ENCODE measurements at regions not wholly inside any gene's neighbourhood (a gene's known extent, or its start where the extent isn't known, plus 50 kb on each side); places are given as distances from the start of the nearest gene placed in this dataset.

DNA sequence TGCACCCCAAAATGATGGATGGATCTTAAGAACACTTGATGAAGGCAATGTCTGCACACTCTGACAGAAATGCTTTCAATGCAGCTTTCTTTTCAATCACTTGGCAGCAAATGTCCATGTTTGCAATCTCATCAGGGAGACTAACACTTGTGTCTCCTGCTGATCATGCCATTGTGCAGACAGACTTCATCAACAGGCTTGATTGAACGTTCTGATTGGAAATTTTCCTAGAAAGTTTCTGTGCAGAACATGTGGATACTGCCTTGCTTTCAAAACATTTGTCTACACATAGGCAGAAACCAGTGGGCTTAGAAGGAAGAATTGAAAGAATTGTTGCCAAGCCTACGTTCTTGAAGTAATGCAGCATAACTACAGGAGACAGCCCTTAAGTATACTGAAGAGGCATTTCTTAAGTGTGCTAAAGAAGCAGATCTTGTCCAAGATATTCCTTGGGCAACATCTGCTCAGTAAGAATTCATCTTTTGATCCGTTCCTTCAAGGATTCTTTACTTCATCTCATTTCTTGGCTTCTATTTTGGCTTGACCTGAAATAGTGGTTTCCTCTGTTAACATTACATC is 120.4 kb upstream of the PLCB4 start:
- dilution Hi-C loops (cut with MboI; ENCODE audit: extremely low pct_ligation_motif_present, low sequenced_read_pairs), result no loop called here
- H2AFZ ChIP-seq (ENCODE audit: low read depth, low read length), result no peak overlapping the region
- no peak overlapping the region for H3K4me3 ChIP-seq (replicated peaks in 1 of 3; ENCODE audit: insufficient read depth in 1 of 3, low read depth in 1 of 3, low read length in 3 of 3)
- no peaks in the 10 kb centered on the region for H3K9me1 ChIP-seq (replicated peaks; ENCODE audit: control insufficient read depth, extremely low read depth, insufficient read depth, low read length)
- no peaks in the 10 kb centered on the region for H3K36me3 ChIP-seq (ENCODE audit: control insufficient read depth in 2 of 2, extremely low read depth in 1 of 2, insufficient read depth in 2 of 2, low read length in 2 of 2)
- no peaks in the 10 kb centered on the region for H4K20me1 ChIP-seq (replicated peaks; ENCODE audit: control insufficient read depth, extremely low read depth, insufficient read depth, low read length)
- no peak for DNase-seq (ENCODE audit: low read depth, low spot score)
- H3K79me2 ChIP-seq (ENCODE audit: control insufficient read depth, insufficient read depth, low read length), result no peaks in the 10 kb centered on the region
- ChIA-PET POLR2A (no interaction called here), CTCF (interaction anchor here (0.9 kb wide), 1 partner anchor 95 kb away, joined by 4 read pairs; no protein-coding TSS in a partner anchor)
- no peak overlapping the region for H3K27ac ChIP-seq (ENCODE audit: insufficient read depth, low read depth, low read length)
- BruUV-seq (replicated peaks), result no TSS peak
- TF ChIP-seq, protein P1, sequence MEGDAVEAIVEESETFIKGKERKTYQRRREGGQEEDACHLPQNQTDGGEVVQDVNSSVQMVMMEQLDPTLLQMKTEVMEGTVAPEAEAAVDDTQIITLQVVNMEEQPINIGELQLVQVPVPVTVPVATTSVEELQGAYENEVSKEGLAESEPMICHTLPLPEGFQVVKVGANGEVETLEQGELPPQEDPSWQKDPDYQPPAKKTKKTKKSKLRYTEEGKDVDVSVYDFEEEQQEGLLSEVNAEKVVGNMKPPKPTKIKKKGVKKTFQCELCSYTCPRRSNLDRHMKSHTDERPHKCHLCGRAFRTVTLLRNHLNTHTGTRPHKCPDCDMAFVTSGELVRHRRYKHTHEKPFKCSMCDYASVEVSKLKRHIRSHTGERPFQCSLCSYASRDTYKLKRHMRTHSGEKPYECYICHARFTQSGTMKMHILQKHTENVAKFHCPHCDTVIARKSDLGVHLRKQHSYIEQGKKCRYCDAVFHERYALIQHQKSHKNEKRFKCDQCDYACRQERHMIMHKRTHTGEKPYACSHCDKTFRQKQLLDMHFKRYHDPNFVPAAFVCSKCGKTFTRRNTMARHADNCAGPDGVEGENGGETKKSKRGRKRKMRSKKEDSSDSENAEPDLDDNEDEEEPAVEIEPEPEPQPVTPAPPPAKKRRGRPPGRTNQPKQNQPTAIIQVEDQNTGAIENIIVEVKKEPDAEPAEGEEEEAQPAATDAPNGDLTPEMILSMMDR (IDR thresholded peaks at IDR 0.05; ENCODE audit: extremely low read depth in 1 of 2, insufficient read depth in 1 of 2, low read depth in 1 of 2, low read length in 2 of 2), result no peak
- TF ChIP-seq, protein P2, sequence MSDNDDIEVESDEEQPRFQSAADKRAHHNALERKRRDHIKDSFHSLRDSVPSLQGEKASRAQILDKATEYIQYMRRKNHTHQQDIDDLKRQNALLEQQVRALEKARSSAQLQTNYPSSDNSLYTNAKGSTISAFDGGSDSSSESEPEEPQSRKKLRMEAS (IDR thresholded peaks at IDR 0.05; ENCODE audit: insufficient read depth, insufficient read length), result no peak
- TF ChIP-seq MYC (IDR thresholded peaks at IDR 0.05; ENCODE audit: low read depth, low read length), result no peak
- TF ChIP-seq POLR2A (IDR thresholded peaks at IDR 0.05; ENCODE audit: low read depth, low read length), result no peak
- no peak for TF ChIP-seq GATA2 (IDR thresholded peaks at IDR 0.05; ENCODE audit: insufficient read depth, insufficient read length, low read depth, low read length)
- no peak for TF ChIP-seq FOS (IDR thresholded peaks at IDR 0.05; ENCODE audit: borderline replicate concordance, insufficient read depth, low read length)
- TF ChIP-seq JUN (IDR thresholded peaks at IDR 0.05; ENCODE audit: borderline replicate concordance, insufficient read depth, insufficient read length, low read depth), result no peak
- TF ChIP-seq POLR2AphosphoS5 (IDR thresholded peaks at IDR 0.05; ENCODE audit: insufficient read depth, low read depth, low read length), result no peak
- no peak for TF ChIP-seq EZH2 (IDR thresholded peaks at IDR 0.05; ENCODE audit: borderline replicate concordance, low read depth, low read length, severe bottlenecking)
- no peak overlapping the region for H3K9ac ChIP-seq (replicated peaks; ENCODE audit: extremely low read depth, insufficient read depth, low read length)
- intact Hi-C loops (cut with micrococcal nuclease), result no loop called here
- no peak for FAIRE-seq
- H3K4me1 ChIP-seq (ENCODE audit: control insufficient read depth, extremely low read depth, insufficient read depth, low read length), result no peaks in the 10 kb centered on the region
- H3K9me3 ChIP-seq (replicated peaks; ENCODE audit: control insufficient read depth, insufficient read depth, low read length), result no peaks in the 10 kb centered on the region
- no peaks in the 10 kb centered on the region for H3K27me3 ChIP-seq (ENCODE audit: control insufficient read depth in 2 of 2, insufficient read depth in 2 of 2, low read length in 2 of 2)
- no peak overlapping the region for H3K4me2 ChIP-seq (ENCODE audit: insufficient read depth, low read length)
